Stromal cell of bone marrow (primary cell): ENCODE measurements at regions not wholly inside any gene's neighbourhood (a gene's known extent, or its start where the extent isn't known, plus 50 kb on each side); places are given as distances from the start of the nearest gene placed in this dataset.
A peak's percentile ranks its signal among the peaks of the same experiment; 100 is the strongest.

Experiments used
- DNase-seq: peaks from one replicate; pipeline ENCODE4 v3.0.0-alpha.2; 2012; ENCODE audit warnings: low read depth

DNA sequence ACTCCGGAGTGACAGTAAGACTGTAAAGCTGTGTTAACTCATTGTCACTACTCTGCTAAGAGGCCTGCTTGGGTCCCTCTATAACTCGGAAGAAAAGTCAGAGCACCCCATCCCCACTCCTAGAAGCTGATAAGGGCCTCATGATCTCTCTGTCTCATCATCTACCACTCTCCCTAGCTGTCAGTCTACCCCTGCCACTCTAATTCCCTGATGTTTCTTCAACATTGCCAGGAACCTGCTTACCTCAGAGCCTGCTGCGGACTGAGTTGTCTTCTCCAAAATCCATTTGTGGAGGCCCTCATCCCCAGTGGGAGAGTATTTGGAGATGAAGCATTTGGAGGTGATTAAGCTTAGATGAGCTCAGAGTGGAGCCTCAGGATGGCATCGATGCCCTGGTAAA lies 1092.2 kb downstream of the TBC1D22A start:
- no peak for DNase-seq

DNA sequence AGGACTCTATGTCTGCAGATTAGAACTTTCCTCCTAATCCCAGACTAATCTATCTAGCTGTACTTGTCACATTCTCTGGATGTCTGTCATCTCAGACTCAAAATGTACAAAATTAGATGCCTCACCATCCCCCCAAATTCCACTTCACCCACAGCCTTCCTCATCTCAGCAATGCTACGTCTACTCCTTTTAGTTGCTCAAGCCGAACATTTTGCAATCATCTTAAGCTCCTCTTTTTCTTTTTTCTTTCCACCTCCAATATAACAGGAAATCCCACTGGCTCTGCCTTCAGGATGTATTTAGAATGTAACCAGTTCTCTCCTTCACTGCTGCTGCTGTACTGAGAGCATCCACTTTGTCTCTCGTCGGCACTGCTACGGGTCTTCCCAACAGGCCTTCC lies 1091.8 kb downstream of the TBC1D22A start:
- no peak for DNase-seq

DNA sequence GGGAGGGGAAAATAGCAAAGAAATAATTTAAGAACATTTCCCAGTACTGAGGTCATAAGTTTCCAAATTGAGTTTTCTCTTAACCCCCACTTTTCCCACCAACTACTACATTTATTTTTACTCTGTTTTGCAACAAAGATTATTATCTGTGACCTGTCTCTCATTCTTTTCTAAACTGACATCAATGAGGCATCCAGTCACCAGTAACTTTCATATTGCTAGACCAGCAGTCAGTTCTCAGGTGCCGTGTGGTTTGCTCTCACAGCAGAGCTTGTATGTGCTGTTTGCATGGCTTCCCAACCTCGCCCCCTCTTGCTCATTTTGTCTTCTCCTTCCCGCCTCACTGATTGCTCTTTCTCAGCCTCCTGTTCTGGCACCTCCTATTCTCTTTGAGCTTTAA lies 1091.3 kb downstream of the TBC1D22A start:
- no peak for DNase-seq

DNA sequence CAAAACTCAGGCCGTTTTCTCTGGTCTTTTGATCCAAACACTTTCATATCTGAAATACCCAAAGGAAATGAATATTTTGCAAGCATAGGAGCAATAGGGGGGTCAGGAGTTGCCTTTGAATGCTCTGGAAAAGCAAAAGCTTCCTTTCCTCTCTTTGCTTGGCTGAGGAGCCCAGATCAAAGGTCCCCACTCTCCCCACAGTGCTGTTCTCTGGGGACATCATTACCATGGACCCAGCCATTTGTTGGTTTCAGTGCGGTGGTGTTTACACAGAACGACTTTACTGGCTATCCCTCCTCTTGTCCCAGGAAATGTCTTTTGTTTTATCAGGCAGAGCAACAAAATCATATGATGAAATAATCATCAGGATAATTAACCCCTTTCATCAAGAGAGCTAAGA lies 1089.1 kb downstream of the TBC1D22A start:
- no peak for DNase-seq

DNA sequence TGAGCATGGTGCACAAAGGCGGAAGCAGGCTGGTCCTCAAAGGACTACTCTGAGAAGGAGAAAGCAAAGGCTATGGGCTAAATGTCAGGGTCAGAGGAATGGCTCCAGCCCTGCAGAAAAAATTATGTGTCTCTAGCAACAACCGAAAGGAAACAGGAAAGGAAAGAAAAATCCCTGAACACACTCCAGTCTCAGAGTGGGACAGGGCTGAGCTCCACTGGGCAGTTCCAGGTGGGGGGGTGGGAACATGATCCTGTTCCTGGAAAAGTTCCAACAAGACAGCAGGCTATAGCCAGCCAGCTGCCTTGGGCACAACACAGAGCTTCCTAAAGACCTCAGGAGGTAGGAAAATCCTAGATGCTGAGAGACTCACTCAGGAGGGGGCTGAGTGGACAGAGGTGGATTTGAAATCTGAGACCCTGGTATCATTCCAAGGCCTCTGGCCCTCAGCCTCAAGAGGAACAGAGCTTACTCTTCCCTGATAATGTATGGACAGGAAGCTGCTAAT lies 1088.2 kb downstream of the TBC1D22A start:
- DNase-seq, result no peak

DNA sequence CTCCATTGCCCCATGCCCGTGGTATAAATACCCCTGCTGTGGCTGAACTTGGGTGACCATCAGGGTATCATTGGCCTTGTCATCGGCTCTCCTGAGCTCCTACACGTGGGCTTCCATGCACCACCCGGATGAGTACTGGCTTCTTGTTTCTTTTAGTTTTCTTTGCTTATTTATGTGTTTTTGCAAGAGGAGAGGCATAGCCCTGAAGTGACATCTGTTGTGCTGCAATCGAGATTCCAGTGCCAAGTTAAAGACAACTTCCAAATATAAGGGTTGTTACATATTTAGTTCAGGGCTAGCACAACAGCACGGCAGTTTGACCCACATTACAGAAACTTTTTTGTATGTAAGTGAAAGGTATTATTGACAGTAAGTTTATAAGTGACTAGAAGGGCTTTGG lies 1087.1 kb downstream of the TBC1D22A start:
- no peak for DNase-seq

DNA sequence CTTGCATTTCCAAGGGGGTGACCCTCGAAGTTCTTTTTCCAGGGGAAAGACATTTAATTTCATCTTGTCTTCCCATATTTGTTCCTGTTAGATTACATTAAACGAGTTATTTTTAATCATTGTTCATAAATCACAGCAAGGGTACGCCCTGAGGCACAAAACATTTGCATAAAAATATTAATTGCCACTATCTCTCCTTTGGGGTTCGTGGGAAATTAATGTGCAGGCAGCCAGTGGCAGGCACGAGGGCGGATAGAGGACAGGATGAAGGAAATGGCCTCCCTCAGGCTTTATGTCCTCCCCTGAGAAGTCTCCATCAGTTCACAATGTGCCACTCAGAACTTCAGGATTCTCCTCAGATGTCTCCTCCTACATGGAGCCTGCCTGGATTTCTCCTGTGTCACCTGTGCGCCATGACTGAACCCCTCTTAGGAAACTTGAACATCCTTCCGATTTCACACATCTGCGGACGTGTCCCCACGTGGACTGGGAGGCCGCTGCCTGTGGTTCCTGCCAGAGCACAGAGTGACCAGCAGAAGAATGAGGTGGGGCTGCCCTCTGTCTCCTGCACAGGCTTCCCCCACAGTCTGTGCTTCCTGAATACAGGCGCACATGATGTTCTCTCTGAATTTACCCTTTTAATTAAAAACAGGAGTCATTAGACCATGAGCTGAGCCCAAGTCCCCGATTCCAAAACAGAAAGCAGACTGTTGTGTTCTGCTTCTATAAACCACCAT lies 1085.9 kb downstream of the TBC1D22A start:
- DNase-seq, result no peak

DNA sequence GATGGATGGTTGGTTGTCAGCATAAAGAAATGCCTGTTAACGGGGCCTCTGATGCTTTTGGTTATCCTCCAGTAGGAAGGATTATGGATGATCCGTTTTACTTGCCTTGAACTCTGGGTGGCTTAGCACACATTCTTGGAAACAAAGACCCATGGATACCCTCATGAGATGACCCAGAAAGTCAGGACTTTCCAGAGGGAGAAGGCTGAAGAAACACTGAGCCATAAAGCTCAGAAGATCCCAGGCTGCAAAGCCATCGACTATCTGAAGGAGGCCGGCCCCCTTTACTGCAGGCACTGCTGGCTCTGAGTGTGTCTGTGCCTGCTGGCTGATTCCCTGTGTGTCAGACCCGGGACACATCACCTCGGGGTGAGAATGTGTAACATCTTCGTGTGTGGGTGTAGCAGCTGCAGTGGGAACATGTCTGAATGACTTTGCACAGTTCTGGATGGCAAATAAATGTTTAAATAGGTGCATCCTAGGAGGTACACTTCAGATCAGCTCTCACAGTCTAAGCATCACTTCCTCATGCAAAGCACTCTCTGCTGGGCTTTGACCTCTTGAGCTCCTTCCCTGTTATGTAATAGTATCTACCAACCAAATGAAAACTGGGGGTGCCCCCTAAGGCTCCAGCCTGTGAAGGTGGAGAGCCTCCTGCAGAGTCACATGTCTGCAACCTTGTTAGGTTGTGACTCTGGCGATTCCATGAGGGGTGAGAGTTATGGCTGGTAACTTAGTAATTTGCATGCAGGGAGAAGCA lies 1084.9 kb downstream of the TBC1D22A start:
- no peak for DNase-seq

DNA sequence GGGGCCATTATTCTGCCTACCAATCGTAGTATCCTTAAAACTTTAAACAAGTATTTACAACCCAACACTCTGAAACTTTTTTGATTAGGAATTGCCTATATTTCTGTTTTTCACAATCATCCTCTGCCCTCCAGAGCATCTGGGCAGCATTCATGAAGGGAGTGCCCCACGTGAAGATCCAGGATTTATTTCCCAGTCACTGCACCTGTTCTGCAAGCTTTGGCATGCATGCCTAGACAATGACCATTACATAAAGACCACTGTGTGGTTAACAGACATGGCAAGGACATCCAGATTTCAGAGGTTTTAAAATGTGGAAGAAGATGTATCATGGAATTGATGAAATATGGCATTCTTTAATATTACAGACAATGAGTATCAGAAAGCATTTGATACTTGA lies 1083.8 kb downstream of the TBC1D22A start:
- no peak for DNase-seq

DNA sequence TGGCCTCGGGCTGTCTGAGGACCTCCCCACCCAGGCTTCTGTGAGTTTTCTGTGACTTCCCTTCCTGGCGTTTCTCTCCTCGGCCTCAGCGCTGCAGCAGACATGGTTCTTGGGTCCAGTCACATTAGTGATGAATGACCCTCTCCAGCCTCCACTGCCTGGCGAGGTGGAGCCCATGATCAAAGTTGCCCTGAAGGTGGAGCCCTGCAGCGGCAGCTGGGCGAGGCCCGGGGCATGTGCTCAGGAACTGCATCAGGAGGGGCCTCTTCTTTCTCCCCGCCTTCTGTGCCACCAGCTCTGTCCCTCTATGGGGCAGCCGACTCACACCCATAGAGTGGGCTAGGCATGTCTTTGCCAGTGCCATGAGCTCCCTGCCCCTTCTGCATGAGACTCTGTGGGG lies 1079.7 kb downstream of the TBC1D22A start:
- no peak for DNase-seq

DNA sequence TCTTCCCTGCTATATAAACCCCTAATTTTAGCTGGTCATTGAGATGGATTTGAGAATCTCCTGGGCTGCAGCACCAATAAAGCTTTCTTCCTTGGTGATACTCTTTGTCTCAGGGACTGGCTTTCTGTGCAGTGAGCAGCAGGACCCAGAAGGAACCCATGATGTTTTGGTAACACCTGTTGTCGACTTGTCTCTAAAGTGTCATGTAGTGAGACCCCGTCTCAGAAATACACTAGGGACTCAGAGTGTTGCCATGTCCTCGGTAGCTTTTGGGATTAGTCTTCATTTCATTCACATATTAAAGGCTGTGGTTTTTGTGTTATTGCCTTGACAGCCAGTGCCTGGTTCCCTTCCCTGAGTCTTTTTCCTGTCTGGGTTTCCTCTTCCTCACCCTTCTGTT lies 1078.7 kb downstream of the TBC1D22A start:
- DNase-seq, result no peak

DNA sequence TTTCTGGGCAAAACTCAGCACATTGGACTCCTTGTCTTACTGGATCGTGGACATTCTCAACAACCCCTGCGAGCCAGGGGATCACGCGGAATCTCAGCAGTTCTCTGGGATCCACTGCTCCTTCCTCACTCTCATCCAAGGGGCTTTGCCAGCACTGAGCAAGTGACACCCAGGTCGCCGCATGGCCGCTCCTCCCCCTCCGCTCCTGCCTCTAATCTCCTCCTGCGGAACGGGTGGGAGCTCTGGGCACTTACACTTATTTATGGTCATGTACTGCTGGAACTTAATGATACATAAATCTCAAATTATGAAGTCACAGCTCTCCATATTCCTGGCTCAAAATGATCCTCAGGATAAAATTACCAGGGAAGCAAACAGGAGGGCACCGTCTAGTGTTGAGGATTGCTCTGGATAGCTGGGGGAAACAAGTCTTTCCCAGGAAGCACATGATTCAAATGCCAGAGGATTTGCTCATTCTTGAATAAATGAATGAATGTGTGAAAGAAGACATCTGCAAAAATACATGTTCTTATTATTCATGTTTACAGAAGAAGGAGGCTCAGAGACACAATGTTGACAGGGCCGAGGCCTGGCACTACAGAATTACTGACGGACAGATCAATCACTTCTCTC lies 1077.3 kb downstream of the TBC1D22A start:
- DNase-seq, result no peak

DNA sequence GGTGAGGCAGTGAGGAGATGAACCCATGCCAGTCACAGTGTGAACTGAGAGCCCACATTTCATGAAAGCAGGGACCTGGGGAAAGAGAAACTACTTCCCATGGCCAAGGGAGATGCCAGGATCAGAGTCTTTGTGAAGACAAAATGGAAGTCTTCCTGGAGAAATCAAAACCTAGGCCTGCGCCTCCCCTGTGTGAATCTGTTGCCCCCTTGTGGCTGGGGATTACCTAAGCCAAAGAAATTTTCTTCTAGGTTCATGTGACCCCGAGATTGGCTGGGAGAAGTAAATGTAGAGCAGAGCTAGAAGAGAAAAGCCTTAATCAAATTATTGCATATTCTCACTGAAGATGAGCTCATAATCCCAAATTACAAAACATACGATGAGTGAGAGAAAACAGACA lies 1075.3 kb downstream of the TBC1D22A start:
- DNase-seq, result no peak

DNA sequence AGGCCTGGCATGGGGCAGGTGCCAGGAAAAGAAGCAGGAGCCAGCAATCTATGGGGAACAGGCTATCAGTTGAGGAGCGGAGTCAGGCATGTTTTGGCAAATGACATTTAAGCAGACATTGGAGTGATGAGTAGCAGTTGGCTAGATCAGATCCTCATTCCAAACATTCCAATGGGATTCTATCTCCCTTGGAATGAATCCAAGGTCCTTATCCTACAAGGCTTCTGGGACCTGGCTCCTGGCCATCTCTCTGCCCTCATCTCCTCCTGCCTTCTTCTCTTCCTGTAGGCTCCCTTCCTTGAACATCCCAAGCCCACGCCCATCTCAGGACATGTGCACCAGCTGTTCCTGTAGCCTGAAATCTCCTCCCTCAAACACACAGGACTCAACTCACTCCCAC lies 1074.5 kb downstream of the TBC1D22A start:
- DNase-seq, result no peak

DNA sequence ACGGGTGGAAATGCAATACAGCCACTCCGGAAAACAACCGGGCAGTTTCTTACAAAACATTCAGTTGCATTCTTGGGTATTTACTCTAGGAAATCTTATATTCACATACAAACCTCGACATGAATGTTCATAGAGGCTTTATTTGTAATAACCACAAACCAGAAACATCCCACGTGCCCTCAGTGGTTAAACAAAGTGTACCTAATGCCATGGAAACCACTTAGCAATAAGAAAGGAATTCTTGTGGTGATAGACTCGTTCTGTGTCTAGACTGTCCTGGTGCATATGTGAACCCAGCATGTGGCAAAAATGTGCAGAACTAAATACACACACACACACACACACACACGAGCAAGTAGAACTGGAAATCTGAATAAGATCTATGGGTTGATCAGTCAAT lies 1073.3 kb downstream of the TBC1D22A start:
- DNase-seq, result peak; percentile 42

DNA sequence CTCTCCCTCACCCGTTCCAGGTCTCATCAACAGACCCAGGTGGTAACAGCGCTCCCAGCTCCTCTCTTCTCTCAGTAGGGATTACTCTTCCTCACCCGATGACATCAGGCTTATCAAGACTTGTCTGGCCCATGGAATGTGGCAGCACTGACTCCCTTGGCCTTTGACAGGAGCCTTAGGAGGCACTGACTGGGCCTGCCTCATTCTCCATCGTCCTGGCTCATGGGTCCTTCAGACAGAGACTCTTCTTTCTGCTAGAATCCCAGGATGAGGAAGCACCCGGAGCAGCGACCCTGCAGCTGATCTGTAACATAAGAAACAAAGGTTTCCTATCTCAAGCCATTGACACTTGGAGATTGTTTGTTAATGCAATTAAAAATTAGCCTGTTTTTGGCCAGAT lies 1063.6 kb downstream of the TBC1D22A start:
- no peak for DNase-seq

DNA sequence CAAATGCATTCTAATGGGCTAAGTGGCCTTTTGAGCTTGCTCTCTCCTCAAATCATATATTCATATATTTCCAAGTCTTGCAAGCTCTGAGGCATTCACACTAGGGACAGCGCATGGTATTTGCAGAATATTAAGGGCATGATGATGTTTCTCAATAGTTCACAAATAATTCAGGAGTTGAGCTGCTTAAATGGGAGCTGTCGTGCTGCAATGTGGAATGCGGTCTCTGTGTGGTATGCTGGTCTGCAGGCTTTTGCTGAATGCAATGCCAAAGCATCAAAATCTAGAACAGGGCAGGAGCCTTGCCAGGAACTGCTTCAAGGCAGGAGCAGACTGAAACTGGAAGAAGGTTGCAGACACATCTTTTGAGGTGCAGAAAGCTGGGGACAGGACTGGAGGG lies 1060.0 kb downstream of the TBC1D22A start:
- no peak for DNase-seq

DNA sequence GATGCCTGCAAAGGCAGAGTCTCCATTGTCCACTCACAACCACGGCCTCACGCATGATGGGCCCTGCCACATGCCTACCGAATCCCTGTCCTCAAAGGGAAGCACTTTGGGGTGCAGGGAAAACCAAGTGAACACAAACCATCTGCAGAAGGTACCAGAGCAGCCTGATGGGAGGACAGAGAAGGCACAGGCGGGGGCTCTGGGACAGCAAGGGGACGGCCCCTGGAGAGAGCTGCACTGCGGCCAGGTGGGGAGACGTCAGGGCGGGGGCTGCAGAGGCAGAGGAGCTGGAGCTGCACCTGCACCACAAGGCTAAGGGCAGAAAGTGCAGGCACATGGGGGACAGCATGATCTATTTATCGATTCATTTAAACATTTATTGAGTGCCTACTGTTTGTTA lies 1056.0 kb downstream of the TBC1D22A start:
- no peak for DNase-seq

DNA sequence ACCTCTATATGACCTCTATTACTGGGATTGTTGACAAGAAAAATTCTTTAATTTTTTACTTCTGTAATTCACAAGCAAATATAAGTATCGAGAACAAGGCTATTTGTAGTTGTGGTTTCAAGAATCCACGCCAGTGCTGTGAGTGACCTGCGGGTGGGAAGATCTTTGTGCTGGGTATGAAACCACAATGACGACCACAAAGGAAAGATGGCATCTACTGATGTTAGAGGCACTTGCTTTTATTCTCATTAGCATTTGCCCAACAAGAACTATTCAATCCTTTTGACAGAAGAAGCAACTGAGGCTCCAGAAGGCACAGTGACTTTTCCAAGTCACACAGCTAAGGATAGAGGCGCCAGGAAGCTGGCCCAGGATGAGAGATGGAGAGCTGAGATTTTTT lies 1054.9 kb downstream of the TBC1D22A start:
- no peak for DNase-seq

DNA sequence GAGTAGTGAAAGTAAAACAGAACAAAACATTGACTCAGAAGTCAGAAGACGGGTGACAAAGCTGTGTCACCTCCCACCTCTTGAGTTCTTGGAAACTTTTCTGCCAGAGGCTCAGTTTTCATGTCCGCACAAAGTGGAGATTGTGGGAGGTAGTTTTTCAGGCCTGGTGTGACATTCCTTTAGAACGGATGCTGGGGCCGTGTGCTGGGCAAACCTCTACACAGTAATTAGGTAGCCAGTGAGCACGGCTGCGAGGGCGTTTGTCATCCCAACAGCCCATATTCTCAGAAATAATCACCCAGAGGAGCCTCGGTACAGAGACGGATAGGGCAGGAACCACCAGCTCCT lies 1054.4 kb downstream of the TBC1D22A start:
- DNase-seq, result no peak

DNA sequence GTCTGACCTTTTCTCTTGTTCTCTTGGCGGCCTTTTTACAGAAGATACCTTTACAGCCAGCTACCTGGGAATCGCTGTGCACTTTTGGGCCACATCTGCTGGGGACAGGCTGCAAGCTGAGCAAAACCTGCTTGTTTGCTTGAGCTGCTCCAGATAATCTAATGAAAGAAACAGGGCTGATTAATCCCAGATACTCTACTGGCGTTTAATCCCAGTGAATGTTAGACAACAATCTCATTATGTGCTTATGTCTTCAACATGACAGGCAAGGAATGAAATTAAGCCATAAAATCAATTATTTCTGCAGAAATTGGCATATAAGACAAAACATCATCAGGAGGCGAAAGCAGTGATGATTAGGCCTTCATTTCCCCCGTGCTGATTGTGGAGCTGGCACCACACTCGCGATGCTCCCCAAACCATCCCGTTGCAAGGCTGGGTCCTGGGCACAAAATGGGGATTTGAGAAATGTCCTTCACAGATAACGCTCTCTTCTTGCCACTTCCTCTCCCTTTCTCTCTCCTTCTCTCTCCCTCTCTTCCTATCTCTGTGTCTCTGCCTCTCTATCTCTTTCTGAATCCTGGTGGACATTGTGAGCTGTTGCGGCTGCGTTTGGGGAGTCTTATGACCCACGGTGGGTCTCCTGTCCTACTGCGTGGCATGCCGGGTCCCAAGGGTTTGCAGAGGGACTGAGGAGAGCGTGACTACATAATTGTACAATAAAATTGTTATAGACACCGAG lies 1053.8 kb downstream of the TBC1D22A start:
- DNase-seq, result no peak

DNA sequence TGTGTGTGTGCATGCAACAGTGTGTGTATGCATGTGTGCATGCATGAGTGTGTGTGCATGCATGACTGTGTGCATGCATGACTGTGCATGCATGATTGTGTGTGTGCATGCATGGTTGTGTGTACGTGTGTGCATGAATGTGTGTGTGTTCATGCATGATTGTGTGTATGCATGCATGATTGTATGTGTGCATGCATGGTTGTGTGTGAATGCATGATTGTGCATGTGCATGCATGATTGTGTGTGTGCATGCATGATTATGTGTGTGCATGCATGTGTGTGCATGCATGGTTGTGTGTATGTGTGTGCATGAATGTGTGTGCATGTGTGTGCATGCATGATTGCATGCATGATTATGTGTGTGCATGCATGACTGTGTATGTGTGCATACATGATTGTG lies 1052.0 kb downstream of the TBC1D22A start:
- DNase-seq, result no peak

DNA sequence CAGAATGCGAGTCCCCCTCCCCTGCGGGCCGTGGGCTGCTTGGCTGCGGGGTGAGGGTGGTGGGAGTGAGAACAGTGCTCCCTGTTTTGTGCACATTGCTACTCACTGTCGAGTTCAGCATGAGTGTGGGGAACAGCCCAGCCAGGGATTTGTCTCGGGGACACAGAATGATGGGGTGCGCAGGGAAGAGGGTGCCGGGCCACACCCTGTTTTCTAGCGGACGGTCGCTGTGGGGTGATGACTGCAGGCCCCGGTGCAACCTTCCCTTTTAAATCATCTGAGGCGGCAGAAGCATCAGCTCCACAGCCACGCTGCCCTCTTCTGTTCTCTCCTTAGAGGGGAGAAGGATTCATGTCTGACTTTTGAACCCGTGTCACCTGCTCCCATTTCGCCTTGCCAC lies 1051.2 kb downstream of the TBC1D22A start:
- DNase-seq, result no peak
